Vagina (tissue), 2 donors: ENCODE measurements at regions not wholly inside any gene's neighbourhood (a gene's known extent, or its start where the extent isn't known, plus 50 kb on each side); places are given as distances from the start of the nearest gene placed in this dataset.

Source experiments
- DNase-seq, 2 donors: peaks; one replicate each; pipeline ENCODE4 v3.0.0-alpha.2; 2017; ENCODE audit errors: extremely low spot score in 2 of 2
- H3K27ac ChIP-seq: fragments of 200-600 bp; sonication (generic); one replicate; pipeline ENCODE4 v1.5.1; 2019
- H3K27me3 ChIP-seq: fragments of 200-600 bp; sonication (generic); one replicate; pipeline ENCODE4 v1.5.1; 2019
- H3K36me3 ChIP-seq, 2 donors: fragments of 200-600 bp; sonication (generic); one replicate each; pipeline ENCODE4 v1.5.1; 2017 to 2019
- H3K4me1 ChIP-seq: fragments of 200-600 bp; sonication (generic); one replicate; pipeline ENCODE4 v1.5.1; 2019
- H3K4me3 ChIP-seq, 2 donors: fragments of 200-600 bp; sonication (generic); 1 replicate in 1 of 2; 2 replicates in 1 of 2; pipeline ENCODE4 v1.5.1; 2016 to 2019
- H3K9me3 ChIP-seq: fragments of 200-600 bp; sonication (generic); one replicate; pipeline ENCODE4 v1.5.1; 2019
- POLR2A ChIP-seq, 2 donors: fragments of 450-650 bp; IDR thresholded peaks; one replicate each; pipeline ENCODE4 v1.6.1; 2017; ENCODE audit warnings: antibody characterized with exemption in 2 of 2, mild to moderate bottlenecking in 2 of 2, moderate library complexity in 2 of 2
- POLR2AphosphoS5 ChIP-seq, 2 donors: sonication (generic); formaldehyde crosslinking; IDR thresholded peaks; one replicate each; pipeline ENCODE4 v1.9.0; 2017; ENCODE audit warnings: antibody characterized with exemption in 2 of 2, mild to moderate bottlenecking in 2 of 2, low read depth in 1 of 2; ENCODE audit not compliant: insufficient read depth in 1 of 2
- intact Hi-C: fragments of 100-400 bp; cut with DNase I; formaldehyde crosslinking; loops from one replicate; pipeline ENCODE4 v1.15.1; 2023
- TF ChIP-seq, protein P1 (sequence below), 3 experiments: fragments of 450-650 bp in 2 of 3; fragments of 200-600 bp in 1 of 3; sonication (generic) in 1 of 3; IDR thresholded peaks; one replicate each; pipeline ENCODE4 v1.5.1; 2017 to 2019; ENCODE audit warnings: antibody characterized with exemption in 3 of 3, mild to moderate bottlenecking in 2 of 3, moderate library complexity in 2 of 3

DNA sequence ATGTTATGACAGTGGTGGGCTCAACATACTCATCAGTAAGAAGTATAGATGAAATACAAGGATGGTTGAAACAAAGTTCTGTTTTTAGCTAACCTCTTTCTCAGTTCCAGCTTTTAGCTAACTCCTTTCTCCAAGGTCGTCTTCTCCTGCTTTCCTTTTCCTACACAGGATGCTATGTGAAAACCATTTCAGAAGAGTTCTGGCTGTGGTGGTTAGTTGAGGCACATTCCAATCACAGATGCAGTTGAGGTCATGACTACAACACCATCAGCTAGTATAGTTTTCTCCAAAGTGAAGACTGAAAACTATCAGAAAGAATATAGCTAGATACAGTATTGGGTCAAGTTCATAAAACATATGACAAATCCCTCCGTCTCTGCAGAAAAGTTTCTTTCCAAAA lies 477.7 kb upstream of the C9orf72 start:
- H3K27ac ChIP-seq = no peak overlapping the region
- H3K9me3 ChIP-seq = no peaks in the 10 kb centered on the region
- TF ChIP-seq, protein P1, sequence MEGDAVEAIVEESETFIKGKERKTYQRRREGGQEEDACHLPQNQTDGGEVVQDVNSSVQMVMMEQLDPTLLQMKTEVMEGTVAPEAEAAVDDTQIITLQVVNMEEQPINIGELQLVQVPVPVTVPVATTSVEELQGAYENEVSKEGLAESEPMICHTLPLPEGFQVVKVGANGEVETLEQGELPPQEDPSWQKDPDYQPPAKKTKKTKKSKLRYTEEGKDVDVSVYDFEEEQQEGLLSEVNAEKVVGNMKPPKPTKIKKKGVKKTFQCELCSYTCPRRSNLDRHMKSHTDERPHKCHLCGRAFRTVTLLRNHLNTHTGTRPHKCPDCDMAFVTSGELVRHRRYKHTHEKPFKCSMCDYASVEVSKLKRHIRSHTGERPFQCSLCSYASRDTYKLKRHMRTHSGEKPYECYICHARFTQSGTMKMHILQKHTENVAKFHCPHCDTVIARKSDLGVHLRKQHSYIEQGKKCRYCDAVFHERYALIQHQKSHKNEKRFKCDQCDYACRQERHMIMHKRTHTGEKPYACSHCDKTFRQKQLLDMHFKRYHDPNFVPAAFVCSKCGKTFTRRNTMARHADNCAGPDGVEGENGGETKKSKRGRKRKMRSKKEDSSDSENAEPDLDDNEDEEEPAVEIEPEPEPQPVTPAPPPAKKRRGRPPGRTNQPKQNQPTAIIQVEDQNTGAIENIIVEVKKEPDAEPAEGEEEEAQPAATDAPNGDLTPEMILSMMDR (IDR thresholded peaks at IDR 0.05) = no peak
- no peak for TF ChIP-seq POLR2AphosphoS5 (IDR thresholded peaks at IDR 0.05; ENCODE audit: insufficient read depth in 1 of 2, low read depth in 1 of 2)
- no peak for TF ChIP-seq POLR2A (IDR thresholded peaks at IDR 0.05)
- no peaks in the 10 kb centered on the region for H3K36me3 ChIP-seq
- DNase-seq = no peak
- no peak overlapping the region for H3K4me3 ChIP-seq
- H3K4me1 ChIP-seq = no peaks in the 10 kb centered on the region
- intact Hi-C loops = no loop called here
- no peaks in the 10 kb centered on the region for H3K27me3 ChIP-seq

DNA sequence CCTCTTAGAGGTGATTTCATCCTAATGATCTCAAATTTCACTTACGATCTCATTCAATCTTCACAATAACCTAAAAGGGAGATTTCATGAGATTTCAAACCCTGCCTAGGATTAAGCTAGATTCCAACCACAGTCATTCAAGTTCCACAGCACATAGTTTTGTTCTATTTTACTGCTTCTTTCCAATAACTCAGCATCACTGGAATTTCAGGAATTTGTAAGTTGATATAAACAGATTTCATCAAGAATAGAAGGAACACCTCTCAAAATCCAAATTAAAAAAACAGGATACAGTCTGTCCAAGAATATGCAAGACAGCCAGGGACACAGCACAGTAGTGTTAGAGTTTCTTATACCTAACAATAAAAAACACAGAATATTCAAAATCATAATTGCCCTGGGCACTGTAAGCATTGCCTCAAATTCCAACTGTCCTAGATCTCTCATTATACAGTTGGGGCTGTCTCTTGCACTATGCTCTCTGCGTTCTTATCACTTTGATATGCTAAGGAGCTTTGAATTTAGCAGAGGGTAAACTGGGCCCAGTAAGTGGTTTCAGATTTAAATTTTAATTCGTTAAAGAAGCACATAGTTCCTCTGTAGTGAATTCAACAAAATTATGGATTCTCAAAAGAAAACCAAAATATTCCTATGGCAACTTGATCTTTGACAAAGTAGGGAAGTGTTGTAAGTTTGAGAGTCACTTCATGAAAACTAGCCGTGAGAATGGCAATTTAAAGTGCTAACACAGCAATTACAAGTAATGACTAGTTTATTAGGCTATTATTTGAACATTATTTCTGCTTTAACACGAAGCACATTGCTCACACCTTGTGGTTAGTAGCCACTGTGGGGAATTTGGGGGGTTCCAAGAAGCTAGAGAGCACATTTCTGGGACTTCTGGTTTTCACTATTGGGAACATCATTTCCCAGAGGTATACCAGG lies 478.6 kb upstream of the C9orf72 start:
- Histone ChIP-seq H3K4me1 (no peaks in the 10 kb centered on the region), H3K9me3 (no peaks in the 10 kb centered on the region), H3K4me3 (no peak overlapping the region), H3K27me3 (no peaks in the 10 kb centered on the region), H3K27ac (no peak overlapping the region), H3K36me3 (no peaks in the 10 kb centered on the region)
- DNase-seq = no peak
- TF ChIP-seq POLR2A (IDR thresholded peaks at IDR 0.05) = no peak
- TF ChIP-seq POLR2AphosphoS5 (IDR thresholded peaks at IDR 0.05; ENCODE audit: insufficient read depth in 1 of 2, low read depth in 1 of 2) = no peak
- TF ChIP-seq, protein P1 (IDR thresholded peaks at IDR 0.05) = no peak
- intact Hi-C loops = no loop called here

DNA sequence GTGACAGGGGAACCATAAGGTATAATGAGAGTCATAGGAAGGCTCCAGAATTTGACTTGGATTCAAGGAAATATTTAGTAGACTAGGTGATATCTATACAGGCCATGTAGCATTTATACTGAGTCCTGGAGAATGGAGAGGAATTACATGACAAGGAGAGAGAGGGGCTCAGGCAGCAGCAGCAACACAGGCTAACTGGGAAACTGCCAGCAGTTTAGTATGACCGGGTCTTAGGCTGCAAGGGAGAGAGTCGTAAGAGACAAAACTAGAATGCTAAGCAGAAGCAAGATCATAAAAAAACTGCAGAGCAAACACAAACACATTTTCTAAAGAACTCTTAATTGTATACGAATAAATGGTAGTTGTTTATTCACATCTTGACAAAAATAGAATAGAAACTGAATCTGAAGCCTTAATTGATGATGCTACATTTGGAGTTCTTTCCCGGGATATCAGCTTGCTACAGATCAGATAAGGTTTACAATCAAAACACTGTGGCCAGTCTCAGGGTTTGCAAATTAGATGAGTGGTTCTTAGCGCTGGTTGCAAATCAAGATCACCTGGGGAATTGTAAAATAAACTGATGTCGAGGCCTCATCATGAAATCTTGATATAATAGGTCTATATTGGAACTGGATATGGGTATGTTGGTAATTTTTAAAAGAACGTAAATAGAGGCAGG lies 480.0 kb upstream of the C9orf72 start:
- Histone ChIP-seq H3K4me1 (no peaks in the 10 kb centered on the region), H3K36me3 (no peaks in the 10 kb centered on the region), H3K9me3 (no peaks in the 10 kb centered on the region), H3K4me3 (no peak overlapping the region), H3K27ac (no peak overlapping the region), H3K27me3 (no peaks in the 10 kb centered on the region)
- DNase-seq = no peak
- intact Hi-C loops = no loop called here
- TF ChIP-seq, protein P1 (IDR thresholded peaks at IDR 0.05) = no peak
- no peak for TF ChIP-seq POLR2A (IDR thresholded peaks at IDR 0.05)
- TF ChIP-seq POLR2AphosphoS5 (IDR thresholded peaks at IDR 0.05; ENCODE audit: insufficient read depth in 1 of 2, low read depth in 1 of 2) = no peak

DNA sequence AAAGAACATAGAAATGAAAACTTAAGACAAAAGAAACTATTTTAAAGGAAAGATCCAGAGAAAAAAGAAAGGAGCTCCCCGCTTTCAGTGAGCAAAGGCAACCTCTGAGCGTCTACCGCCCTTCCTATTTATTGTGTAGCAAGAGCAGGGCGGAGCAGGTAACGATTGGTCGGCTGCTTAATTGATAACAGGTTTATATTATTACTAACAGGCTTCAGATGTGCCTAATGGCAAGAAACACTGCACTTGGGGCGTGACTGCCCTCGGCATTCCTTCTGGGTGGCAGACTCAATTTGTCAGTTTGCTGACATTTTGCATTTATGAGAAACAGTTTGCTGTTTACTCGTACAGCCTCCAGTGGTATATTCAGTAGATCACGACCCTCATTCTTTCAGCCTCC lies 482.7 kb upstream of the C9orf72 start:
- Histone ChIP-seq H3K4me1 (no peaks in the 10 kb centered on the region), H3K27ac (no peak overlapping the region), H3K27me3 (no peaks in the 10 kb centered on the region), H3K9me3 (no peaks in the 10 kb centered on the region), H3K4me3 (no peak overlapping the region), H3K36me3 (no peaks in the 10 kb centered on the region)
- TF ChIP-seq POLR2A (IDR thresholded peaks at IDR 0.05) (no peak), POLR2AphosphoS5 (IDR thresholded peaks at IDR 0.05; ENCODE audit: insufficient read depth in 1 of 2, low read depth in 1 of 2) (no peak)
- TF ChIP-seq, protein P1 (IDR thresholded peaks at IDR 0.05) = no peak
- intact Hi-C loops = no loop called here
- DNase-seq = no peak

DNA sequence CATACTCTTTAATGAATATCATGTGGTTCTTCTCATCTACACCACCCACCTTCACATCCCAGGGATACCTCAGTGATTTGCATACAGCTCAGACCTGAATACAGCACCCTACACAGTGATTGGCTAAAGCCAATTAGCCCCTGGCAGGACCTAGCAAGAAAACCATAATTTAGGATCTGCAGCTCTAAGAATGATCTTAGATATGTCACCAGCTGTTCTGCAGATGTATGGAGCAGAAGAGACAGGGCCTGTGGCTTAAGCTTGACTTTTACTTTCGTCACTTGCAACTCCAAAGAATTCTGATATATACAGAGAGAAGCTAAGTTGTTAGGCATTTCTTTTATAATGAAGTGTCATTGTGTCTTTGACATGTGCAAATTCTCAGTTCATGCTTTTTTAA lies 483.2 kb upstream of the C9orf72 start:
- H3K4me3 ChIP-seq = no peak overlapping the region
- no peak for DNase-seq
- intact Hi-C loops = no loop called here
- H3K9me3 ChIP-seq = no peaks in the 10 kb centered on the region
- H3K27me3 ChIP-seq = no peaks in the 10 kb centered on the region
- TF ChIP-seq POLR2A (IDR thresholded peaks at IDR 0.05) (no peak), POLR2AphosphoS5 (IDR thresholded peaks at IDR 0.05; ENCODE audit: insufficient read depth in 1 of 2, low read depth in 1 of 2) (no peak)
- TF ChIP-seq, protein P1 (IDR thresholded peaks at IDR 0.05) = no peak
- no peaks in the 10 kb centered on the region for H3K4me1 ChIP-seq
- no peak overlapping the region for H3K27ac ChIP-seq
- no peaks in the 10 kb centered on the region for H3K36me3 ChIP-seq
